ENCODE measurements at regions not wholly inside any gene's neighbourhood (a gene's known extent, or its start where the extent isn't known, plus 50 kb on each side); places are given as distances from the start of the nearest gene placed in this dataset.

DNA sequence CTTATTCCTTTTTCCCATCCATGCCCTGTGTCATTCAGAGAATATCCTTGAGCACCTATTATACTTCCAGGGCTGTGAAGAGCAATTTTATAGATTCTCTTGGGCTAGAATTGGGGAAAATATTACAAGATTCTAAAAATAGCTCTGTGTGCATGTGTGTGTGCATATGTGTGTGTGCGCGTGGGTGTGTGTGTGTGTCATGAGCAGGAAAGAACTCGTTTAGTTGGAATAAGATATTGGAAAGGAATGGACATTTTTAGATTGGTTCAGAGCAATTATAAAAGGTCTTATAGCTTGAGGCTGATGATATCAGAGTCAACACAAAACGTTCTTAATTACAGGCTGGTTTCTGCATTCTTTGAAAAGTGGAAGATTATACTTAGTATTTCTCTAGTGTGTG, 212.1 kb upstream of the COPS8 start:
- TF ChIP-seq POLR2A (IDR thresholded peaks at IDR 0.05; ENCODE audit: low read length) (no peak), GATA1 (IDR thresholded peaks at IDR 0.05; ENCODE audit: low read depth, low read length) (no peak)

Data from erythroblast (primary cell).